Progenitor cell of endocrine pancreas (in vitro differentiated cells): ENCODE measurements at regions not wholly inside any gene's neighbourhood (a gene's known extent, or its start where the extent isn't known, plus 50 kb on each side); places are given as distances from the start of the nearest gene placed in this dataset.

Experiments
- DNase-seq: peaks from one replicate; pipeline ENCODE4 v3.0.0; 2021; ENCODE audit warnings: low spot score; ENCODE audit not compliant: unreplicated experiment
- H3K27ac Mint-ChIP-seq: 2 replicates; pipeline ENCODE4 v1.8.0; 2021; ENCODE audit warnings: mild to moderate bottlenecking, moderate library complexity, mixed read lengths
- H3K27me3 Mint-ChIP-seq: 2 replicates; pipeline ENCODE4 v1.8.0; 2021; ENCODE audit warnings: mixed read lengths
- H3K36me3 Mint-ChIP-seq: 2 replicates; pipeline ENCODE4 v1.8.0; 2022; ENCODE audit warnings: mixed read lengths; ENCODE audit not compliant: insufficient read depth
- H3K4me1 Mint-ChIP-seq: 2 replicates; pipeline ENCODE4 v1.8.0; 2021; ENCODE audit warnings: low read depth, mixed read lengths
- H3K4me3 Mint-ChIP-seq: 2 replicates; pipeline ENCODE4 v1.8.0; 2021; ENCODE audit warnings: low read depth, mild to moderate bottlenecking, moderate library complexity, mixed read lengths
- H3K9me3 Mint-ChIP-seq: 2 replicates; pipeline ENCODE4 v1.8.0; 2021; ENCODE audit warnings: low read depth, mixed read lengths
- TF ChIP-seq, protein P1 (sequence below): fragments of 200-600 bp; sonication (generic); IDR thresholded peaks from one replicate; pipeline ENCODE4 v1.5.0; 2021; ENCODE audit warnings: antibody characterized with exemption, mild to moderate bottlenecking; ENCODE audit not compliant: unreplicated experiment

DNA sequence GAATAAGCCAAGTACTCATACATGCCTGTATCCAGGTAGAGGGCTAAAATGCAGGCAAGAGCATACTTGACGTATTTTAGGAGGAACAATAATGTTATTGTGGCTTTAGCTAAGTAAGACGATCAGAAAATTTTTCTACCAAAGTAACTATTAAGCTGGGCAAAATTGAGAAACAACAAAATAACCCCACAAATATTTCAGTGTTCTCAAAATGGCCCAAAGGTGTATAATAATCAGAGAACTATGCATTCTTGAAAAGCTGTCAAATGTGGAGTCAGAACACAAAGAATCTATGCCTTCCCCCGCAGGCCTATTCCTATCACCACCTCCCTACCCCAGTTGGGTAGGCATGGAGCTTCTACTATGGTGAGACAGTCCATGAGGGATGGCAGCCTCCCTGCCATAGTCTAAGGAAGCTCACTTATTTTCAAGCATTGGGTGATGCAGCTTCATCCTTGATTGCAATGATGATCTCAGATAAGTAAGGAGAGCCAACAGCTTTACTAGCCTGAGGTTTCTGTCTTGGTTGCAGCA is 1132.5 kb upstream of the SPRY2 start:
- Mint-ChIP-seq H3K36me3 (no peaks in the 10 kb centered on the region), H3K4me3 (no peak overlapping the region), H3K27ac (no peak overlapping the region), H3K9me3 (peaks cover 16% of the 10 kb centered on the region), H3K27me3 (no peaks in the 10 kb centered on the region), H3K4me1 (no peaks in the 10 kb centered on the region)
- no peak for DNase-seq
- TF ChIP-seq, protein P1, sequence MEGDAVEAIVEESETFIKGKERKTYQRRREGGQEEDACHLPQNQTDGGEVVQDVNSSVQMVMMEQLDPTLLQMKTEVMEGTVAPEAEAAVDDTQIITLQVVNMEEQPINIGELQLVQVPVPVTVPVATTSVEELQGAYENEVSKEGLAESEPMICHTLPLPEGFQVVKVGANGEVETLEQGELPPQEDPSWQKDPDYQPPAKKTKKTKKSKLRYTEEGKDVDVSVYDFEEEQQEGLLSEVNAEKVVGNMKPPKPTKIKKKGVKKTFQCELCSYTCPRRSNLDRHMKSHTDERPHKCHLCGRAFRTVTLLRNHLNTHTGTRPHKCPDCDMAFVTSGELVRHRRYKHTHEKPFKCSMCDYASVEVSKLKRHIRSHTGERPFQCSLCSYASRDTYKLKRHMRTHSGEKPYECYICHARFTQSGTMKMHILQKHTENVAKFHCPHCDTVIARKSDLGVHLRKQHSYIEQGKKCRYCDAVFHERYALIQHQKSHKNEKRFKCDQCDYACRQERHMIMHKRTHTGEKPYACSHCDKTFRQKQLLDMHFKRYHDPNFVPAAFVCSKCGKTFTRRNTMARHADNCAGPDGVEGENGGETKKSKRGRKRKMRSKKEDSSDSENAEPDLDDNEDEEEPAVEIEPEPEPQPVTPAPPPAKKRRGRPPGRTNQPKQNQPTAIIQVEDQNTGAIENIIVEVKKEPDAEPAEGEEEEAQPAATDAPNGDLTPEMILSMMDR = no peak

DNA sequence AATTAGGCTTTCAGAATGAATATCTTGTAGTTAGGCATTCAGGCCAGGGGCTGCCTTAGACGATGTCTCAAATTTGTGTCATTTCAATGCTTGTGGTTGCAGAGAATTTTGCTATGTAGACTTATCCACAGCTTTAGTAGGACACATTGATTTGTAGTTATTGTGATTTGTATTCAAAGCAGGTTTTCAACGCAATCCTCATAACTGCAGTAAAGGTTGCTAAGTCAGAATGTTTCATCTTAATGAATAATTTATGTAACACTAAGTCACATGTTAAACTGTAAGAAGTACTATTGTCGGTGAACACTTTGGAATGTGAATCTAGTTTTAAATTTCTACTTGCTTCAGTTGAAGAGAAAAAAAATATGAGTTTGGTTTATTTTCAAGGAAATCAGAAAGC is 1117.2 kb upstream of the SPRY2 start:
- Mint-ChIP-seq H3K9me3 (peaks cover 13% of the 10 kb centered on the region), H3K4me1 (peaks cover 1% of the 10 kb centered on the region), H3K4me3 (no peak overlapping the region), H3K27ac (no peak overlapping the region), H3K36me3 (no peaks in the 10 kb centered on the region), H3K27me3 (no peaks in the 10 kb centered on the region)
- TF ChIP-seq, protein P1 = no peak
- DNase-seq = no peak

DNA sequence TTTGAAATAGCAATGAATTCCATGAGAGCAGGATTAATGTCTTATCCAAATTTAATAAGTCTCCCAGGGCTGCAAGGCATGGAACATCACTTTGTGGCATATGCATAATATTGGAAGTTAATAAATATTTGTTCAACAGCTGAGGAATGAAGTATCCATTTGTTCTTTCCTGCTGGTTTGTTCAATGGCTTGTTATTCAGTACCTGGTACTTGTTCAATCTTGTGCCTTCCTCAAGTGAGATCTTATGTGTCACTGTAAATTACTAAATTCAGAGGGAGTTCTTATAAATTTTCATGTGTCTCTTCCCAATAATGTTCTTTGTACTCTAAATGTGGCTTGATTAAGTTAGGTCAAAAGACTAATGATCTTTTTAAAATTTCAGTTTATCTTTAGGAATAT is 1105.5 kb upstream of the SPRY2 start:
- H3K27ac Mint-ChIP-seq = no peak overlapping the region

DNA sequence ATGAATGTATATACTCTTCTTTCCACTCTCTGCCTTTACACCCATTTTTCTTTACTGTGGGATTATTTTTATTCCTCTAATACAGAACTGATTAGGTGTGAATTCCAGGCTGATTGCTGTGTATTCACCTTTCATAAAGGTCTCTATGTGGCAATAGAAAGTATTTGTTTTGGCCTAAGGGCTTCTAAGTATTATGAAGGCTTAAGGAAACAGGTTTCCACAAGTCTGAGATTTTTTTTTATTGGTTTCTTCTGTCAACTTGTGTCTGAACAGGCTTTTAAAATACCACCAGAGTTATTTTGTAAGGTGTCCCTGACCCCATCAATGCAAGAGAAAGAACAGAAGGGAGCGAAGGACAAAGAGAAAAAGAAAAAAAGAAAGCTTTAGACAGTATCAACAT is 1102.0 kb upstream of the SPRY2 start:
- peaks cover 3% of the 10 kb centered on the region for H3K4me1 Mint-ChIP-seq
- H3K27ac Mint-ChIP-seq = no peak overlapping the region
- H3K9me3 Mint-ChIP-seq = no peaks in the 10 kb centered on the region
- no peaks in the 10 kb centered on the region for H3K27me3 Mint-ChIP-seq
- DNase-seq = no peak
- no peak overlapping the region for H3K4me3 Mint-ChIP-seq
- TF ChIP-seq, protein P1 = no peak
- no peaks in the 10 kb centered on the region for H3K36me3 Mint-ChIP-seq

More for the DNA sequence above, 1105.5 kb upstream of the SPRY2 start:
- no peak for DNase-seq
- no peaks in the 10 kb centered on the region for H3K27me3 Mint-ChIP-seq
- H3K4me1 Mint-ChIP-seq = peaks cover 2% of the 10 kb centered on the region
- no peak overlapping the region for H3K4me3 Mint-ChIP-seq
- no peaks in the 10 kb centered on the region for H3K36me3 Mint-ChIP-seq
- TF ChIP-seq, protein P1 = no peak
- peaks cover 4% of the 10 kb centered on the region for H3K9me3 Mint-ChIP-seq

DNA sequence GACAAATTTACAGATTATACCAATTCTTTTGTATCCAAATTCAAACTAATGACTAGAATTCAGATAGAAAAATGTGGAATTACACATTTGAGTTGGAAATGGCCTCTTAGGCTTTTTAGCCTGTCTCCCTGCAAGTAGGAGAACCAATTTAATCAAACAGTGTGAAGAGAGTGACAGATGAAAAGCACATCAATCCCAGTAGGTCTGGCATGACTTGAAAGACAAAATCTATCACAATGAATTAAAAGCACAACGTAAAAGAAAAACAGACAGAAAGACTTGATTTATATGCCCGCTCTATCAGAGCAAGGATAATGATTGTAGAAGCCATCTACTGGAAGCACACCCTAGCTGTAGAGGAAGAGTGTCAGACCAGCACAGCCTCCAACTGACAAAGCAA is 1084.4 kb upstream of the SPRY2 start:
- peaks cover 13% of the 10 kb centered on the region for H3K9me3 Mint-ChIP-seq
- no peak overlapping the region for H3K27ac Mint-ChIP-seq
- no peak for DNase-seq
- no peak overlapping the region for H3K4me3 Mint-ChIP-seq
- no peaks in the 10 kb centered on the region for H3K36me3 Mint-ChIP-seq
- TF ChIP-seq, protein P1 = no peak
- H3K27me3 Mint-ChIP-seq = no peaks in the 10 kb centered on the region
- H3K4me1 Mint-ChIP-seq = peaks cover 3% of the 10 kb centered on the region
